C4-2B (cell line): ENCODE measurements at regions not wholly inside any gene's neighbourhood (a gene's known extent, or its start where the extent isn't known, plus 50 kb on each side); places are given as distances from the start of the nearest gene placed in this dataset.

Source experiments
- H3K27ac ChIP-seq: fragments of 450-650 bp; 2 replicates; pipeline ENCODE4 v1.5.1; 2017
- CTCF ChIP-seq: fragments of 450-650 bp; conservative IDR thresholded peaks from 2 replicates; pipeline ENCODE4 v1.5.1; 2017; ENCODE audit warnings: mild to moderate bottlenecking
- ZFX ChIP-seq: fragments of 450-650 bp; IDR thresholded peaks from 2 replicates; pipeline ENCODE4 v1.6.1; 2017

- TF ChIP-seq ZFX (no peak), CTCF (no peak)
- H3K27ac ChIP-seq = no peak overlapping the region
Measured at GRCh38 chr5:62714296-62714695, 135.7 kb downstream of the LRRC70 start.

- no peak overlapping the region for H3K27ac ChIP-seq
- TF ChIP-seq ZFX = no peak
- no peak for TF ChIP-seq CTCF
Measured at GRCh38 chr5:62708481-62709325, 130.1 kb downstream of the LRRC70 start.

GRCh38 chr5:62707563-62707962 lies 128.9 kb downstream of the LRRC70 start:
- H3K27ac ChIP-seq = no peak overlapping the region
- TF ChIP-seq CTCF (no peak), ZFX (no peak)

- no peak overlapping the region for H3K27ac ChIP-seq
- TF ChIP-seq ZFX = no peak
- no peak for TF ChIP-seq CTCF
Measured at GRCh38 chr5:62707131-62707530, 128.5 kb downstream of the LRRC70 start.

GRCh38 chr5:62705022-62705421 lies 126.4 kb downstream of the LRRC70 start:
- H3K27ac ChIP-seq = no peak overlapping the region
- TF ChIP-seq ZFX (no peak), CTCF (no peak)

GRCh38 chr5:62702126-62702525 lies 123.5 kb downstream of the LRRC70 start:
- TF ChIP-seq CTCF (no peak), ZFX (no peak)
- H3K27ac ChIP-seq = no peak overlapping the region

GRCh38 chr5:62701036-62701435 lies 122.4 kb downstream of the LRRC70 start:
- H3K27ac ChIP-seq = no peak overlapping the region

More at GRCh38 chr5:62701036-62701435, 122.4 kb downstream of the LRRC70 start:
- no peak for TF ChIP-seq ZFX
- no peak for TF ChIP-seq CTCF
